LHCN-M2 (cell line): ENCODE measurements at regions not wholly inside any gene's neighbourhood (a gene's known extent, or its start where the extent isn't known, plus 50 kb on each side); places are given as distances from the start of the nearest gene placed in this dataset.

Experiments used
- DNase-seq: peaks from one replicate; pipeline ENCODE4 v3.0.0-alpha.2; 2012; ENCODE audit warnings: low read depth

- peak; percentile 70 for DNase-seq
Measured at GRCh38 chr6:147621263-147621662, 112.8 kb downstream of the SAMD5 start.

DNA sequence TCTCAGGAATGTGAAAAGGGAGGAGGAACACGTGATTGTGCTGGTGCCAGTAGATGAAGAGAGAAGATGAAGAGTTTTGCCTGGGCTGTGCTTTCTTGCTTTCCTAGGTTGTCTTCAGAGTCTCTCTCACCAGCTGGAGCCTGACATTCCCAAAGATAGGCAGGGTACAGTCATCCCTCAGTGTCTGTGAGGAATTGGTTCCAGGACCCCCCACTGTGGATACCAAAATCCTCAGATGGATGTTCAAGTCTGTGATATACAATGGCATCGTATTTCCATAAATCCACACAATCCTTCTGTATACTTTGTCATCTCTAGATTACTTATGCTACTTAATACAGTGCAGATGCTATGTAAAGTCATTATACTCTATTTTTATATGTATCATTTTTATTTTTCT, 113.5 kb downstream of the SAMD5 start:
- no peak for DNase-seq

- peak; percentile 20 for DNase-seq
Measured at GRCh38 chr6:147624946-147625515, 116.5 kb downstream of the SAMD5 start.

DNA sequence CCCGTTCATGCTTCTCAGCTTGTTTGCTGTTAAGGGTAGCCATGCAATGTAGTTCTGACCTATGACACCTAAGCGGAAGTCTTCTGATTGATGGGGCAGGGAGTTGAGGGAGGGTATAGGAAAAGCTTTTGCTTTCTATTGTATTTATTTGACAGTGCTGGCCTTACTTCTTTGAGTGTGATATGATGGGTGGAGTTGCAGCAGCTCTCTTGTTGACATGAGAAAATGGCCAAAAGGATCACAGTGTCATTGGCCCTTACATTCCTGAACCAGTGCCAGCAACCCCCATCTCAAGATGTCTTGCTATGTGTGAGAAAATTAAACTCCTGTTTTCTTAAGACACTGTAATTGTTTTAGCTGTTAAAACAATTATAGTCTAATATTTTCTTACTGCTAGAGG, 117.5 kb downstream of the SAMD5 start:
- no peak for DNase-seq

DNA sequence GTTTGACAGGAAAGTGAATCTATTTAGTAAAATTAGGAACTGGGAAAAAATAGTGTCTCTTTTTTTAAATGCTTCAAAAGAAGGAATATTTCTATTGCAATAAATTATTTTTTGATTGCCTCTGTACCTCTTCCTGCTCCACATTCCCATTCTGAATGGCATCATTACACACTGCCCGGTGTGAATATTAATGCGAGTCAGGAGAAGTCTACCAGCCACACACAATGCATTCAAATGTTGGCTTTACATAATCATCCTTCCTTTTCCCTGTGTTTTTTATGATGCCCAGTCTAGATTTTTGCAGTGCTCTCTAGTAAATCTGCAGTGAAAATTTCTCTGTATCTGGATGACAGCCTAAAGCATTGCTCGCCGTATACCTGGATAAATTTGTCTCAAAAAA, 118.9 kb downstream of the SAMD5 start:
- DNase-seq: no peak

DNA sequence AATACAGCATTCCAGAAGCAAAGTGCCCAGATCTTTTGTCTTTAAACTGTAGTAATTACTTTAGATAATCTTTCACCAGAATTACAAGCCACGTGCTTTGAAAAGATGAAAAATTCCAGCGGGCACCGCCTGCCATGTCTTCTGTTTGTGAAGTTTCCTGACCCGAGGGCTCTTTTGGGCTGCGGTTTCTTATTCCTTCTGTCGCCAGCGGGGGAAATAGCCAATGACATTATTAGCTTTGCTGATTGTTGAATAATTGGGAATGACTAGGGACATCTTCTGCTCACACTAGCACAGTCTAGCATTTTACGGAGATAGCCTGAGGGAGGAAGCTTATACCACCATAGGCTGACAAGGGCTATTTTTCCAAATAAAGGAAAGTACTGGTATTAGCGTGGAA, 124.7 kb downstream of the SAMD5 start:
- DNase-seq: no peak

DNA sequence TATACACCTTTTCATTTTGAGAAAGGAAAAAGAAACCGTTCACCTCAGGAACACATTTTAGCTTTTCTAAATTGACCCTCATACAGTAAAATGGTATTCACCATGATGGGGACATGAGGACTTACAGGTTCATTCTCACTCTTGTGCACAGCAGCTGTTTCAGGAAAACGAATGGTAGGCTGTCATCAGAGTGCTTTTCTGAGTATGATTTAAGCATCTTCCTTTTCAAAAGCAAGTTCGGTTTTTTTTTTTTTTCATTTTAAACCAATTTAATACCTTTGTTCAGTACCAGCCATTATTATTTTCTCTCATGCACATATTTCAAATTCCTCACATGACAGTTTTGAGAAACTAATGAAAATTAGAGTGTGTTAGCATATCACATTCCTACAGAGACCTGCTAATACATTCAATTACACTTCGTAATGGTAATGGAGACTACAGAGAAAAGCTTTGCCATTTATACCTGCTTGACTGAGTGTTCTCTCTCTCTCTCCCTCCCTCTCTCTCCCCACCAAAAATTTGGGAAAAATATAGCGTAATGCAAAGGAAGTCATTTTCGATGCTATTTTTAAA, 129.2 kb downstream of the SAMD5 start:
- no peak for DNase-seq

GRCh38 chr6:147639279-147639678, 130.8 kb downstream of the SAMD5 start:
- no peak for DNase-seq

GRCh38 chr6:147640606-147641005, 132.1 kb downstream of the SAMD5 start:
- DNase-seq: no peak

DNA sequence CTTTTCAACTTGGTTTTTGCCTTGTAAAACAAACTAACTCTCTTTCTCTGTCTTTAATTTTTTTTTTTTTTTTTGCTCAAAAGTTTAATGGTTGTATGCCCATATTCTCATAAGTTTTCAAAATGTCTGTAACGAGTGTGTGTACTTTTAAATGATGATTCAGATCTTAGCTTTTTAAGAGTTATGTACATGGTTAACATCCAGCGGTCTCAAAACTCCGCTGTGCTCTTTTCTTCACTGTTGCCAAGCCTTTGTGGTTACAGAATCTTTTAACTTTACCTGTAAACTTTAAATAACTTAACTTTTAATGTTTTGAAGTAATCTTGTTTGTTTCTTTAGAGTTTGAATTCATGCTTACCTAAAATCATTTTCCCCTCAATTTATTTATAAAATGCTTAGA, 133.0 kb downstream of the SAMD5 start:
- DNase-seq: no peak

DNA sequence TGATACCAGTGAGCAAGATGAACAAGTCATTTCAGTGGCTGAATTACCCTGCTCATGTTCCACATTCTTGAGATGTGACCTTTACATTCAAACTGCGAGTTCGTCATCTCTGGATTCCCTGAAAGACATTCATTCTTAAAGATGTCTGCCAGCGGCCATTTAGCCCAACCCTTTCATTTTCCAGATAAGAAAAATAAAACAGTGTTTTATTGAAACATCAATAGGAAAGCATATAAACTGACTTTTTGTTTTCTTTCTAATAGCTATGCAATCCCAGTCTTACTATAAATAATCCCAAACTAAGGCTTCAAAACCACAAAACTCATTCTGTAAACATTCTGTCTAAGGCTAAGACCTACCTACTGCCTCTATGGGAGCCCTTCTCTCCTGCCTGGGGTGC, 134.0 kb downstream of the SAMD5 start:
- DNase-seq: peak; percentile 51

DNA sequence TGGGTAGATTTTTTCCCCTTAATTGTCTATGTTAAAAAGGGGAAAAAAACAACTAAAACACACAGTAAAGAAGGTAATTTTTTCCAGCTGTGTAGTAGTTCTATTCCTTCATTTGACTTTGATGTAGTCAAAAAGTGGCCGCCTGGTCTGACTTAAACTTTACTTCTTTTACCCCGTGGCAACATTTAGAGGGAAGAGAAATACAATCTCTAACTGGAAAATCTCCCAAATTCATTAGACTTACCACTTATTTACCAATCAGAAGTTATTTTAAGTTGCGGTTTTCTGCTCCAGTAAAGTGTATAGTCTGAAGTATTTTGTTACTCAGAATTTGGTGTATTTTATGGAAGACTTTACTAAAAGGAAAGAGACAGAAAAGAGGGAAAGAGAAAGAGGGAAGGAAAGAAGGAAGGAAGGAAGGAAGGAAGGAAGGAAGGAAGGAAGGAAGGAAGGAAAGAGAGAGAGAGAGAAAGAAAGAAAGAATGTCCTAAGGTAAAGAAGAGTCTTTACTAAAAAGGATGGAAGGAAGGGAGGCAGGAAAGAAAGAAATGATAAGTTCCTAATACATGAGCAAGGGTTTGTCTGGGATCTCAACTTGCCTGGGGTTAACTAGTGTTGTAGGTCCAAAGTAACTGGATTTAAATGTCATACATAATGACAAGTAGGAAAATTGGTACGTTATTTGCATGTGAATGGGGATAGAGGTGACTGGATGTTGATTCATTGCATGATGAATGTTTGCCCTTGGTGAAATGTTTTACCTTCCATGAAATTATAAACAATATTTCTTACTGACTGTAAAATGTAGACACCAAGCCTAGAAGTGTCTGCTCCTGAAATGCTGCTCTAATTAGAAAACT, 135.1 kb downstream of the SAMD5 start:
- no peak for DNase-seq

GRCh38 chr6:147648916-147649315, 140.4 kb downstream of the SAMD5 start:
- no peak for DNase-seq

GRCh38 chr6:147651249-147652063, 143.0 kb downstream of the SAMD5 start:
- DNase-seq: peak; percentile 53

DNA sequence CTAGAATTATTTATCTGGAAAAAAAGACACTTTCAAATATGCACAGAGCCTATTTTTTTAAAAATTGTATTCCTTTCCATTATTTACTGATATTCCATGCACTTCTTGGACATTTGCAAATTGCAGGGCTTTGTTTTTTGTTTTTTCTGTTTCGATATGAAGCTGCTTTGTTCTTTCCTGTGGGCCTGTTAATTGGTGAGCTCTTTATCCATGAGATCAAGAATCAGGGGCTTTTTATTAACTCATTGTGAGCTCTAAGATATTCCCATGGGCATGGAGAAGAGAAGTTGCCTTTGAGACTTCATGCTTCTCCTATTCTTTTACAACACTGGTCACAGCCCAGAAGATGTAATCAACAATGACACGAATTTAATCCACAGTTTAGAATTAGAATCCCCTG, 145.1 kb downstream of the SAMD5 start:
- DNase-seq: no peak

GRCh38 chr6:147654103-147654845, 145.8 kb downstream of the SAMD5 start:
- DNase-seq: no peak

GRCh38 chr6:147660334-147661311, 152.1 kb downstream of the SAMD5 start:
- no peak for DNase-seq

DNA sequence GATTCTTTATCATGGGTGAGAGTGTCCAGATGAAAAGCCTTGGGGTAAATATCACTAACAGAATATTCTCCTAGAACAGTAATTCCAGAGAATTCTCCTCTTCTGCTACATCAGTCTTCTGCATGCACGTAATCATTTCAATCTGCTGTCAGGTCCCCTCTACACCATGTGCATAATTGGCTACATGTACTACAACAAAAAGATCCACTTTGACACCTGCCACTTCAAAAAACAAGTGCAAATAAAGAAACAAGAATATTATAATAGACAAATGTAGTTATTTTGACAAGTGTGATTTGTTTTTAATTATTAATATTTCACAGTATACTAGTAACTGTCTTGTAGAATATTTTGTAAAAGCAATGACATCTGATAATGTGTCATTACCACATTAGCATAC, 154.2 kb downstream of the SAMD5 start:
- DNase-seq: no peak

GRCh38 chr6:147664092-147664491, 155.6 kb downstream of the SAMD5 start:
- DNase-seq: no peak

DNA sequence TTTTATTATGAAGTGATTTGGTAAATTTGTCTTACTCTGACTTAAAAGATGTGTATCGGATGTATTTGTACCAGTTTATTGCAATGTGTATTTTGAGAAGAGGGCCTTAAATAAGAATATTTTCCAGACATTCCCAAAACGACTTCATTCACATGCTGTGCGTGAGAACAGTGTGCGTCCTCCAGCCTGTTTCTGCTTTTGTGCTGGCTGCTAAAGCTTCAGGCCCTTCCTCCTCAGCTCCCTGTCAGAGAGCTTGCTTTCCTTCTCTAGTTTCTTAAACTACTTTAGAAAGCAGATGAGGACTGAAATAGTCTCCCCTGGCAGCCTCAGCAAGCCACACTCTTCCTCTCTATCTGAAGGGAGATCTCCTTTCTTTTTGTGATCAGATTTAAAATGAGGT, 157.8 kb downstream of the SAMD5 start:
- no peak for DNase-seq
